K562 (cell line): ENCODE measurements at regions not wholly inside any gene's neighbourhood (a gene's known extent, or its start where the extent isn't known, plus 50 kb on each side); places are given as distances from the start of the nearest gene placed in this dataset.

Experiments used
- ATAC-seq: fragments of 200-7000 bp; cut with Tn5 transposase; 3 replicates; pipeline ENCODE4 v1.9.1; 2020; ENCODE audit warnings: moderate library complexity
- BruUV-seq: library from RNA; stranded (reverse); fragments of 400-500 nt; replicated peaks from 2 replicates; lab custom pipeline; 2021; lab: Mats Ljungman, UMichigan
- CTCF ChIA-PET: fragments of 300-600 bp; formaldehyde crosslinking; extraction: SDS; loops from one replicate; lab custom pipeline; 2021; ENCODE audit warnings: low intra/inter-chr PET ratio; lab: Yijun Ruan, JAX
- POLR2A ChIA-PET: fragments of 300-600, 350-650 bp; sonication (Branson Sonifier 250); formaldehyde crosslinking; extraction: SDS; loops from one replicate; lab custom pipeline; 2021; ENCODE audit warnings: antibody characterized with exemption, inconsistent platforms; lab: Yijun Ruan, JAX
- DNase-seq, 4 experiments: peaks; one replicate each; pipeline versions ENCODE4 v3.0.0 to v3.0.0-alpha.2; 2011 to 2018; ENCODE audit warnings: low spot score in 3 of 4, mixed read lengths in 3 of 4; ENCODE audit errors: extremely low read depth in 1 of 4
- FAIRE-seq: peaks from 2 replicates; lab custom pipeline; 2011; peaks lifted over from hg19 to GRCh38; lab: Jason Lieb, UNC
- H2AFZ ChIP-seq: 2 replicates; pipeline ENCODE4 v1.6.0; 2011; ENCODE audit warnings: low read depth, low read length, control low read depth, inconsistent platforms
- H3K27ac ChIP-seq: fragments of 200-600 bp; 3 replicates; pipeline ENCODE4 v1.8.0; 2011; ENCODE audit warnings: low read depth, mild to moderate bottlenecking, control low read depth, inconsistent platforms, low read length, moderate library complexity, mixed read lengths; ENCODE audit errors: extremely low read depth
- H3K27me3 ChIP-seq, 2 experiments: fragments of 300-600 bp in 1 of 2; 2 replicates in 1 of 2; 3 replicates in 1 of 2; pipeline versions ENCODE4 v1.6.0 to v1.8.0; 2011; ENCODE audit warnings: inconsistent platforms in 2 of 2, low read length in 2 of 2, mild to moderate bottlenecking in 1 of 2, mixed read lengths in 1 of 2, moderate library complexity in 1 of 2; ENCODE audit not compliant: control insufficient read depth in 2 of 2, insufficient read depth in 2 of 2
- H3K36me3 ChIP-seq: fragments of 300-600 bp; 3 replicates; pipeline ENCODE4 v1.8.0; 2011; ENCODE audit warnings: mild to moderate bottlenecking, low read length, inconsistent platforms; ENCODE audit not compliant: control insufficient read depth, insufficient read depth
- H3K4me1 ChIP-seq, 2 experiments: fragments of 200-600 bp in 1 of 2; replicated peaks in 1 of 2; 2 replicates in 1 of 2; 3 replicates in 1 of 2; pipeline versions ENCODE4 v1.5.1 to v1.8.0; 2011; ENCODE audit warnings: inconsistent platforms in 2 of 2, low read length in 2 of 2, mild to moderate bottlenecking in 1 of 2, mixed read lengths in 1 of 2, moderate library complexity in 1 of 2; ENCODE audit not compliant: control insufficient read depth in 2 of 2, insufficient read depth in 2 of 2
- H3K4me2 ChIP-seq: 2 replicates; pipeline ENCODE4 v1.6.1; 2011; ENCODE audit warnings: low read length, control low read depth, inconsistent platforms, mixed read lengths; ENCODE audit not compliant: insufficient read depth
- H3K4me3 ChIP-seq: fragments of 200-600 bp; sonication (generic), shearing (Covaris generic); 2 replicates; pipeline ENCODE4 v1.5.1; 2016; ENCODE audit warnings: control low read depth, inconsistent platforms
- H3K79me2 ChIP-seq: fragments of 200-600 bp; 3 replicates; pipeline ENCODE4 v1.8.0; 2011; ENCODE audit warnings: low read length, inconsistent platforms; ENCODE audit not compliant: control insufficient read depth, insufficient read depth
- H3K9ac ChIP-seq, 2 experiments: 2 replicates each; pipeline versions ENCODE4 v1.6.0 to v1.6.1; 2011; ENCODE audit warnings: low read depth in 2 of 2, low read length in 2 of 2, control low read depth in 1 of 2, inconsistent platforms in 1 of 2, mild to moderate bottlenecking in 1 of 2, mixed read lengths in 1 of 2; ENCODE audit not compliant: insufficient read depth in 1 of 2
- H3K9me1 ChIP-seq: one replicate; pipeline ENCODE4 v1.6.0; 2011; ENCODE audit warnings: inconsistent platforms, mild to moderate bottlenecking, low read length, moderate library complexity; ENCODE audit not compliant: control insufficient read depth, insufficient read depth
- H3K9me3 ChIP-seq: replicated peaks from 2 replicates; pipeline ENCODE4 v1.5.1; 2011; ENCODE audit warnings: low read depth, low read length, inconsistent platforms; ENCODE audit not compliant: control insufficient read depth, insufficient read depth
- H4K20me1 ChIP-seq: replicated peaks from 2 replicates; pipeline ENCODE4 v1.6.1; 2011; ENCODE audit warnings: low read length, inconsistent platforms, mixed read lengths; ENCODE audit not compliant: control insufficient read depth, insufficient read depth
- ARID2 ChIP-seq: fragments of 450-650 bp; IDR thresholded peaks from 2 replicates; pipeline ENCODE4 v1.6.1; 2017; ENCODE audit warnings: antibody characterized with exemption, mild to moderate bottlenecking
- CBX8 ChIP-seq: fragments of 200-600 bp; sonication (generic); IDR thresholded peaks from 2 replicates; pipeline ENCODE4 v1.6.1; 2012; ENCODE audit warnings: borderline replicate concordance, mixed run types, low read depth, mild to moderate bottlenecking, moderate library complexity, mixed read lengths, low read length, control low read depth, inconsistent platforms; ENCODE audit not compliant: poor library complexity, severe bottlenecking; ENCODE audit errors: extremely low read depth
- EWSR1 ChIP-seq: fragments of 450-650 bp; IDR thresholded peaks from 2 replicates; pipeline ENCODE4 v1.6.1; 2018; ENCODE audit warnings: borderline replicate concordance, mild to moderate bottlenecking, low read depth, moderate library complexity; ENCODE audit not compliant: partially characterized antibody
- FOXP1 ChIP-seq: sonication (generic); formaldehyde crosslinking; IDR thresholded peaks from 2 replicates; pipeline ENCODE4 v1.8.0; 2022; ENCODE audit warnings: mild to moderate bottlenecking, missing genetic modification reagents
- LARP7 ChIP-seq: fragments of 450-650 bp; IDR thresholded peaks from 2 replicates; pipeline ENCODE4 v1.6.1; 2016
- MAFK ChIP-seq: IDR thresholded peaks from 2 replicates; pipeline ENCODE4 v1.6.1; 2011; ENCODE audit warnings: low read length, improper control_type of control experiment
- MED1 ChIP-seq: sonication (generic); formaldehyde crosslinking; IDR thresholded peaks from 2 replicates; pipeline ENCODE4 v1.8.1; 2023; ENCODE audit warnings: missing genetic modification reagents, borderline replicate concordance
- SP2 ChIP-seq: IDR thresholded peaks from 2 replicates; pipeline ENCODE4 v1.6.1; 2011; ENCODE audit warnings: mild to moderate bottlenecking, low read depth, low read length, moderate library complexity; ENCODE audit not compliant: poor library complexity, severe bottlenecking; ENCODE audit errors: extremely low read depth
- XRCC5 ChIP-seq: fragments of 200-400 bp; formaldehyde crosslinking; IDR thresholded peaks from 2 replicates; pipeline ENCODE4 v1.6.1; 2017; ENCODE audit warnings: low read depth, mild to moderate bottlenecking, low read length
- ZNF444 ChIP-seq: fragments of 250-450 bp; sonication (Bioruptor Pico); IDR thresholded peaks from 2 replicates; pipeline ENCODE4 v1.4.0; 2020; ENCODE audit warnings: mild to moderate bottlenecking, moderate library complexity
- WGBS: fragments of 100-300 bp; shearing (Covaris generic); methylation state at CpG from one replicate; pipeline ENCODE4 v1.1.6; 2016; ENCODE audit warnings: low coverage, mixed read lengths; ENCODE audit not compliant: insufficient coverage; ENCODE audit errors: missing lambda C conversion rate; 5-methylcytosine and 5-hydroxymethylcytosine counted together
- in situ Hi-C: fragments of 300-500 bp; cut with MboI; formaldehyde crosslinking; loops from 4 replicates; pipeline ENCODE4 v1.15.0; 2018; ENCODE audit warnings: inconsistent platforms, mixed read lengths
- intact Hi-C: fragments of 100-400 bp; cut with micrococcal nuclease; formaldehyde crosslinking; loops from 2 replicates; pipeline ENCODE4 v1.14.2; 2022
- TF ChIP-seq, protein P1 (sequence below): sonication (generic); formaldehyde crosslinking; IDR thresholded peaks from 2 replicates; pipeline ENCODE4 v1.8.0; 2022; ENCODE audit warnings: mild to moderate bottlenecking, missing genetic modification reagents
- TF ChIP-seq, protein P2 (sequence below): fragments of 450-650 bp; IDR thresholded peaks from 2 replicates; pipeline ENCODE4 v1.7.0; 2016; ENCODE audit warnings: borderline replicate concordance
- TF ChIP-seq, protein P3 (sequence below): fragments of 450-650 bp; IDR thresholded peaks from 2 replicates; pipeline ENCODE4 v1.6.1; 2016; ENCODE audit warnings: antibody characterized with exemption
- TF ChIP-seq, protein P4 (sequence below): fragments of 250-450 bp; sonication (Bioruptor Pico); IDR thresholded peaks from 2 replicates; pipeline ENCODE4 v1.5.0; 2021; ENCODE audit warnings: mild to moderate bottlenecking, borderline replicate concordance

DNA sequence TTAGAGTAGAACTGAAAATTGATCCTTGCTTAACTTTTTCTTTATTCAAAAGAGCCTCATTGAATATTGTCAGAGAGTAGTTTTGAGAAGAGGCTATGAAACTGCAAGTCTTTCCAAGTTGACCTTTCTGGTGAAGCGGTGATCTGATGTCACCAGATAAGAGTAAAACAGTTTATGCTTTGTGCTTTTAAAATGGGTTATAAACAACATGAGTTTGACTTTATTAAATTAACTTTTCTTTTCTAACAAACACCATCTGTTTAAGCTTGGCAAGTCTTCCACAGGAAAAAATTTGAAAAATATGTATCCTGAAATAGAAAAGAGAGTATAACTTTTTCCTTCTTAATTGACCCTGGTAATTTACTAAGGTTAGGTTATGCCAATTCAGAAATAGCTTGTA, 408.7 kb upstream of the NOVA1 start:
- no peak for DNase-seq
- Histone ChIP-seq H3K4me1 (no peaks in the 10 kb centered on the region), H3K9me1 (no peaks in the 10 kb centered on the region), H3K79me2 (no peaks in the 10 kb centered on the region), H3K9ac (no peak overlapping the region), H3K27me3 (no peaks in the 10 kb centered on the region), H2AFZ (no peak overlapping the region), H3K4me2 (no peak overlapping the region), H3K36me3 (no peaks in the 10 kb centered on the region), H3K4me3 (no peak overlapping the region), H3K9me3 (no peaks in the 10 kb centered on the region), H4K20me1 (no peaks in the 10 kb centered on the region), H3K27ac (no peak overlapping the region)
- intact Hi-C loops (no loop called here), in situ Hi-C loops (no loop called here)
- CTCF ChIA-PET: no interaction called here
- no TSS peak for BruUV-seq
- ATAC-seq: no peak
- FAIRE-seq: no peak
- 64% methylated on average over 1 of the region's 1 CpG for WGBS
- no peak for TF ChIP-seq MAFK
- no peak for TF ChIP-seq XRCC5
- TF ChIP-seq CBX8: no peak
- TF ChIP-seq, protein P1, sequence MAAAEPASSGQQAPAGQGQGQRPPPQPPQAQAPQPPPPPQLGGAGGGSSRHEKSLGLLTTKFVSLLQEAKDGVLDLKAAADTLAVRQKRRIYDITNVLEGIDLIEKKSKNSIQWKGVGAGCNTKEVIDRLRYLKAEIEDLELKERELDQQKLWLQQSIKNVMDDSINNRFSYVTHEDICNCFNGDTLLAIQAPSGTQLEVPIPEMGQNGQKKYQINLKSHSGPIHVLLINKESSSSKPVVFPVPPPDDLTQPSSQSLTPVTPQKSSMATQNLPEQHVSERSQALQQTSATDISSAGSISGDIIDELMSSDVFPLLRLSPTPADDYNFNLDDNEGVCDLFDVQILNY (CRISPR knock-in tag): no peak
- no peak for TF ChIP-seq MED1 (CRISPR knock-in tag)
- no peak for TF ChIP-seq FOXP1
- no peak for TF ChIP-seq LARP7
- TF ChIP-seq, protein P2, sequence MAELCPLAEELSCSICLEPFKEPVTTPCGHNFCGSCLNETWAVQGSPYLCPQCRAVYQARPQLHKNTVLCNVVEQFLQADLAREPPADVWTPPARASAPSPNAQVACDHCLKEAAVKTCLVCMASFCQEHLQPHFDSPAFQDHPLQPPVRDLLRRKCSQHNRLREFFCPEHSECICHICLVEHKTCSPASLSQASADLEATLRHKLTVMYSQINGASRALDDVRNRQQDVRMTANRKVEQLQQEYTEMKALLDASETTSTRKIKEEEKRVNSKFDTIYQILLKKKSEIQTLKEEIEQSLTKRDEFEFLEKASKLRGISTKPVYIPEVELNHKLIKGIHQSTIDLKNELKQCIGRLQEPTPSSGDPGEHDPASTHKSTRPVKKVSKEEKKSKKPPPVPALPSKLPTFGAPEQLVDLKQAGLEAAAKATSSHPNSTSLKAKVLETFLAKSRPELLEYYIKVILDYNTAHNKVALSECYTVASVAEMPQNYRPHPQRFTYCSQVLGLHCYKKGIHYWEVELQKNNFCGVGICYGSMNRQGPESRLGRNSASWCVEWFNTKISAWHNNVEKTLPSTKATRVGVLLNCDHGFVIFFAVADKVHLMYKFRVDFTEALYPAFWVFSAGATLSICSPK: no peak
- TF ChIP-seq, protein P3, sequence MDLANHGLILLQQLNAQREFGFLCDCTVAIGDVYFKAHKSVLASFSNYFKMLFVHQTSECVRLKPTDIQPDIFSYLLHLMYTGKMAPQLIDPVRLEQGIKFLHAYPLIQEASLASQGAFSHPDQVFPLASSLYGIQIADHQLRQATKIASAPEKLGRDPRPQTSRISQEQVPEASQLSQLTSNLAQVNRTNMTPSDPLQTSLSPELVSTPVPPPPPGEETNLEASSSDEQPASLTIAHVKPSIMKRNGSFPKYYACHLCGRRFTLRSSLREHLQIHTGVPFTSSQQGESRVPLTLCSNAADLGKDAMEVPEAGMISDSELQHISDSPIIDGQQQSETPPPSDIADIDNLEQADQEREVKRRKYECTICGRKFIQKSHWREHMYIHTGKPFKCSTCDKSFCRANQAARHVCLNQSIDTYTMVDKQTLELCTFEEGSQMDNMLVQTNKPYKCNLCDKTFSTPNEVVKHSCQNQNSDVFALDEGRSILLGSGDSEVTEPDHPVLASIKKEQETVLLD: no peak
- TF ChIP-seq ZNF444 (CRISPR knock-in tag): no peak
- no peak for TF ChIP-seq SP2
- TF ChIP-seq EWSR1: no peak
- TF ChIP-seq, protein P4, sequence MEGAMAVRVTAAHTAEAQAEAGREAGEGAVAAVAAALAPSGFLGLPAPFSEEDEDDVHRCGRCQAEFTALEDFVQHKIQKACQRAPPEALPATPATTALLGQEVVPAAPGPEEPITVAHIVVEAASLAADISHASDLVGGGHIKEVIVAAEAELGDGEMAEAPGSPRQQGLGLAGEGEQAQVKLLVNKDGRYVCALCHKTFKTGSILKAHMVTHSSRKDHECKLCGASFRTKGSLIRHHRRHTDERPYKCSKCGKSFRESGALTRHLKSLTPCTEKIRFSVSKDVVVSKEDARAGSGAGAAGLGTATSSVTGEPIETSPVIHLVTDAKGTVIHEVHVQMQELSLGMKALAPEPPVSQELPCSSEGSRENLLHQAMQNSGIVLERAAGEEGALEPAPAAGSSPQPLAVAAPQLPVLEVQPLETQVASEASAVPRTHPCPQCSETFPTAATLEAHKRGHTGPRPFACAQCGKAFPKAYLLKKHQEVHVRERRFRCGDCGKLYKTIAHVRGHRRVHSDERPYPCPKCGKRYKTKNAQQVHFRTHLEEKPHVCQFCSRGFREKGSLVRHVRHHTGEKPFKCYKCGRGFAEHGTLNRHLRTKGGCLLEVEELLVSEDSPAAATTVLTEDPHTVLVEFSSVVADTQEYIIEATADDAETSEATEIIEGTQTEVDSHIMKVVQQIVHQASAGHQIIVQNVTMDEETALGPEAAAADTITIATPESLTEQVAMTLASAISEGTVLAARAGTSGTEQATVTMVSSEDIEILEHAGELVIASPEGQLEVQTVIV: no peak
- no peak for TF ChIP-seq ARID2
- POLR2A ChIA-PET: no interaction called here
